GM18909 (cell line): ENCODE measurements at regions not wholly inside any gene's neighbourhood (a gene's known extent, or its start where the extent isn't known, plus 50 kb on each side); places are given as distances from the start of the nearest gene placed in this dataset.
"Not testable (repeated sequence)": the region's sequence is repeated elsewhere in the genome, so short reads cannot be mapped to it uniquely, and the experiment has no call there.

Experiments
- ATAC-seq: cut with Tn5 transposase; IDR thresholded peaks from one replicate; pipeline ENCODE4 v1.9.1; 2021; ENCODE audit warnings: mild to moderate bottlenecking; ENCODE audit not compliant: unreplicated experiment, poor library complexity

- ATAC-seq: no peak
Measured at GRCh38 chr9:106076711-106077110, 382.4 kb downstream of the TMEM38B start.

- ATAC-seq: no peak
Measured at GRCh38 chr9:106077731-106078130, 383.4 kb downstream of the TMEM38B start.

- ATAC-seq: no peak
Measured at GRCh38 chr9:106082621-106083020, 388.3 kb downstream of the TMEM38B start.

GRCh38 chr9:106084702-106085101 is 390.4 kb downstream of the TMEM38B start:
- ATAC-seq: no peak

GRCh38 chr9:106085479-106085878 is 391.1 kb downstream of the TMEM38B start:
- no peak for ATAC-seq

- no peak for ATAC-seq
Measured at GRCh38 chr9:106092083-106092482, 397.7 kb downstream of the TMEM38B start.

DNA sequence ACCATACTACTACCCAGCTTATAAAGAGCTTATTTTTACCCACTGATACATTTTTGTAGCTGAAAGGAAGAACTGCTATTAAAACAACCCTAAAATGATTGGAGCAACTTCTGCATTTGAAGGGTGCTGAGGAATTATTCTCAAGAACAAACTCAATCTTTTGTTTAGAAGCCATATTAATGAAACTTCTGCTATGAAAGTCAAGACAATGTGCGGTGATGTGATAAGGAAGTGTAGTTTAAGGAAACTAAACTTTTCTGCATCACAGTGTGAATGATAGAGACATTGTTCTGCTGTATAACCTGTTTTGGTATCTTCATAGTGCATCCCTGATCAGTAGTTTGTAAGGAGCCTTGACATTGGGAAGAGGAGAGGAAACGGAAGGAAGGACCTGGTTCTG is 408.5 kb downstream of the TMEM38B start:
- ATAC-seq: no peak

GRCh38 chr9:106104887-106105286 is 410.5 kb downstream of the TMEM38B start:
- peak; percentile 67 for ATAC-seq

DNA sequence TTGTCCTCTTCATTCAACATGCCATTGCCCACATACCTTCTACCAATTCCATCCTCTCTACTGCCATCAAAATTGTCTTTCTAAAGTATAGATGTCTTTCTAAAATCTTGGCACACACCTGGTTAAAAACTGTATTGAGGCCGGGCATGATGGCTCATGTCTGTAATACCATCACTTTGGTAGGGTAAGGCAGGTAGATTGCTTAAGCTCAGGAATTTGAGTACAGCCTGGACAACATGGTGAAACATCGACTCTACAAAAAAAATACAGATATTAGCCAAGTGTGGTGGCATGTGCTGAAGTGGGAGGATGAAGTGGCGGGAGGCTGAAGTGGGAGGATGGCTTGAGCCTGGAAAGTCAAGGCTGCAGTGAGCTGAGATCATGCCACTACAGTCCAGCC is 412.1 kb downstream of the TMEM38B start:
- no peak for ATAC-seq

DNA sequence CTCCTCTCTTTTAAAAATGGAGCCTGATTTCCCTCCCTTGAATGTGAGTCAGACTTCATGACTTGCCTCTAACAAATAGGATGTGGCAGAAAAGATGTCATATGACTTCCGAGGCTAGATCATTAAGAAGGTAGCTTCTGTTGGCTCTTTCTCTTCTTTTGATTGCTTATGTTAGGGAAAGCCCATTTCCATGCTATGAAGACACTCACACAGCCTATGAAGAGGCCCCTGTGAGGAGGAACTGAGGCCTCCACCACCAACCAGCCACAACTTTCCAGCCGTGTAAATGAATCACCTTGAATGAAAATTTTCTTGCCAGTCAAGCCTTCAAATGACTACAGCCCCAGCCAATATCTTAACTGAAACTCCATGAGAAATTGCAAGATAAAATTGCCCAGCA is 413.4 kb downstream of the TMEM38B start:
- no peak for ATAC-seq

DNA sequence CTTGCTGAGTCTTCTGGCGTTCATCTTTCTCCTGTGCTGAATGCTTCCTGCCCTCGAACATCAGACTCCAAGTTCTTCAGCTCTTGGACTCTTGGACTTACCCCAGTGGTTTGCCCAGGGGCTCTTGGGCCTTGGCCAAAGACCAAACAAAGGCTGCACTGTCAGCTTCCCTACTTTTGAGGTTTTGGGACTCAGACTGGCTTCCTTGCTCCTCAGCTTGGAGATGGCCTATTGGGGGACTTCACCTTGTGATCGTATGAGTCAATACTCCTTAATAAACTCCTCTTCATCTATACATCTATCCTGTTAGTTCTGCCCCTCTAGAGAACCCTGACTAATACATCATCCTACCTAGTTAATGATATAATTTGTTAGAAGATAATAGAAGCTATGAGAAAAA is 415.4 kb downstream of the TMEM38B start:
- ATAC-seq: not testable (repeated sequence)

- no peak for ATAC-seq
Measured at GRCh38 chr9:106110483-106110882, 416.1 kb downstream of the TMEM38B start.

GRCh38 chr9:106111039-106111730 is 416.8 kb downstream of the TMEM38B start:
- ATAC-seq: no peak

DNA sequence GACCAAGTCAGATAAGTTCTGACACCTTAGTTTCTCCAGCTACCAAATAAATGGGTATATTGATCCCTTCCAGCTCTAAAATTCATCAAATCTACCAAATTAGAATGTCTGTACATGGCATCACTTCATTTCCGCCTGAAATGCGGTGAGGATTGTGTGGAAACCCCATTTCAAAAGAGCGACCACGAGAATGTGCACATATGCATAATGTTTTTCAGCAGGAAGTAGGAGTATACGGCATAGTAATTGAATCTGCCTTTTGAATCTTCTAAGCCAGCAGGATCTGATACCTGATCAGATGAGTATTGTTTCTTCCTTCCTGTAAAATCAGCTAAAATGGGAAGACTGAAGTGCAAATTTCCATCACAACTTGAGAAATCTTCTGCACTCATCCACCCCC is 418.6 kb downstream of the TMEM38B start:
- no peak for ATAC-seq

GRCh38 chr9:106119176-106119575 is 424.8 kb downstream of the TMEM38B start:
- ATAC-seq: no peak

GRCh38 chr9:106120071-106120470 is 425.7 kb downstream of the TMEM38B start:
- no peak for ATAC-seq

GRCh38 chr9:106127776-106128175 is 433.4 kb downstream of the TMEM38B start:
- no peak for ATAC-seq

- ATAC-seq: no peak
Measured at GRCh38 chr9:106130374-106130773, 436.0 kb downstream of the TMEM38B start.

- no peak for ATAC-seq
Measured at GRCh38 chr9:106143781-106144180, 449.4 kb downstream of the TMEM38B start.

- ATAC-seq: no peak
Measured at GRCh38 chr9:106146066-106146840, 451.9 kb downstream of the TMEM38B start.

DNA sequence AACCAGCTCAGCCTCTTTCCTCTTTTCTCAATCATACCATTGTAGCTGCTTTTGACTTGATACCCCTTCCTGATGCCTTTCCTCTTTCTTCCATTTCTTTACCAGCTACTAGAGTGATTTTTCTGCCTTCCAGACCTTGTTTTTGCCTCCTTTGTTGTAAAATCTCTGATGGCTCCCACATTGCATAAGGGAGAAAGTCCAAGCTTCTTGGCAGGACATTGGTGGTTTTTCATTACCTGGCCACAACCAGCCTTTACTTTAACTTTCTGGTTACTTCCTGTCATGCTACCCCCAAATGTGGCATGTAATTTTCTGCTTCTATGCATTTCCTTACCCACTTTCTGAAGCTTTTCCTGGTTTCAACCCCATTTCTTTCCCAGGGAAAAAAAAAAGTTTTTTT is 452.5 kb downstream of the TMEM38B start:
- ATAC-seq: no peak

GRCh38 chr9:106149956-106150355 is 455.6 kb downstream of the TMEM38B start:
- ATAC-seq: no peak
